HepG2 (cell line): ENCODE measurements at regions not wholly inside any gene's neighbourhood (a gene's known extent, or its start where the extent isn't known, plus 50 kb on each side); places are given as distances from the start of the nearest gene placed in this dataset.

Experiments used
- CC2D1A ChIP-seq: sonication (generic); formaldehyde crosslinking; IDR thresholded peaks from 2 replicates; pipeline ENCODE4 v1.8.1; 2023; ENCODE audit warnings: mild to moderate bottlenecking, missing genetic modification reagents
- GABPA ChIP-seq, 2 experiments: IDR thresholded peaks; 2 replicates each; pipeline ENCODE4 v1.6.1; 2011 to 2016; ENCODE audit warnings: low read depth in 2 of 2, low read length in 1 of 2, missing biosample characterization in 1 of 2, missing genetic modification characterization in 1 of 2
- HNRNPK ChIP-seq: fragments of 200-400 bp; formaldehyde crosslinking; IDR thresholded peaks from 2 replicates; pipeline ENCODE4 v1.6.1; 2018; ENCODE audit warnings: low read length, low read depth, moderate library complexity, mild to moderate bottlenecking; ENCODE audit not compliant: poor library complexity, severe bottlenecking
- KDM4B ChIP-seq: sonication (generic); formaldehyde crosslinking; IDR thresholded peaks from 2 replicates; pipeline ENCODE4 v1.4.0; 2020; ENCODE audit warnings: missing genetic modification reagents
- REXO4 ChIP-seq: sonication (generic); formaldehyde crosslinking; IDR thresholded peaks from 2 replicates; pipeline ENCODE4 v1.8.0; 2022; ENCODE audit warnings: missing genetic modification reagents, mild to moderate bottlenecking, borderline replicate concordance
- SPEN ChIP-seq: sonication (generic); formaldehyde crosslinking; IDR thresholded peaks from 2 replicates; pipeline ENCODE4 v1.5.1; 2020; ENCODE audit warnings: low read depth, mild to moderate bottlenecking, missing genetic modification reagents
- THAP11 ChIP-seq: IDR thresholded peaks from 2 replicates; pipeline ENCODE4 v1.6.1; 2016; ENCODE audit warnings: missing biosample characterization, missing genetic modification reagents
- ZFAT ChIP-seq: sonication (generic); formaldehyde crosslinking; conservative IDR thresholded peaks from 2 replicates; pipeline ENCODE4 v1.8.1; 2023; ENCODE audit warnings: missing genetic modification reagents, inconsistent platforms
- ZNF282 ChIP-seq: fragments of 450-650 bp; IDR thresholded peaks from 2 replicates; pipeline ENCODE4 v1.6.1; 2018; ENCODE audit not compliant: partially characterized antibody
- ZNF317 ChIP-seq: sonication (generic); formaldehyde crosslinking; IDR thresholded peaks from 2 replicates; pipeline ENCODE4 v1.5.0; 2020; ENCODE audit warnings: mild to moderate bottlenecking, missing genetic modification reagents
- ZNF816 ChIP-seq: sonication (generic); formaldehyde crosslinking; IDR thresholded peaks from 2 replicates; pipeline ENCODE4 v1.8.0; 2022; ENCODE audit warnings: missing genetic modification reagents, mild to moderate bottlenecking, borderline replicate concordance
- TF ChIP-seq, protein P1 (sequence below): sonication (generic); formaldehyde crosslinking; IDR thresholded peaks from 2 replicates; pipeline ENCODE4 v1.4.0; 2020; ENCODE audit warnings: missing genetic modification reagents
- TF ChIP-seq, protein P2 (sequence below): sonication (generic); formaldehyde crosslinking; IDR thresholded peaks from 2 replicates; pipeline ENCODE4 v1.5.0; 2020; ENCODE audit warnings: mild to moderate bottlenecking, missing genetic modification reagents, borderline replicate concordance
- TF ChIP-seq, protein P3 (sequence below): sonication (generic); formaldehyde crosslinking; IDR thresholded peaks from 2 replicates; pipeline ENCODE4 v1.5.0; 2020; ENCODE audit warnings: missing genetic modification reagents
- TF ChIP-seq, protein P4 (sequence below): sonication (generic); formaldehyde crosslinking; IDR thresholded peaks from 2 replicates; pipeline ENCODE4 v1.5.1; 2020; ENCODE audit warnings: mild to moderate bottlenecking, missing genetic modification reagents, moderate library complexity

DNA sequence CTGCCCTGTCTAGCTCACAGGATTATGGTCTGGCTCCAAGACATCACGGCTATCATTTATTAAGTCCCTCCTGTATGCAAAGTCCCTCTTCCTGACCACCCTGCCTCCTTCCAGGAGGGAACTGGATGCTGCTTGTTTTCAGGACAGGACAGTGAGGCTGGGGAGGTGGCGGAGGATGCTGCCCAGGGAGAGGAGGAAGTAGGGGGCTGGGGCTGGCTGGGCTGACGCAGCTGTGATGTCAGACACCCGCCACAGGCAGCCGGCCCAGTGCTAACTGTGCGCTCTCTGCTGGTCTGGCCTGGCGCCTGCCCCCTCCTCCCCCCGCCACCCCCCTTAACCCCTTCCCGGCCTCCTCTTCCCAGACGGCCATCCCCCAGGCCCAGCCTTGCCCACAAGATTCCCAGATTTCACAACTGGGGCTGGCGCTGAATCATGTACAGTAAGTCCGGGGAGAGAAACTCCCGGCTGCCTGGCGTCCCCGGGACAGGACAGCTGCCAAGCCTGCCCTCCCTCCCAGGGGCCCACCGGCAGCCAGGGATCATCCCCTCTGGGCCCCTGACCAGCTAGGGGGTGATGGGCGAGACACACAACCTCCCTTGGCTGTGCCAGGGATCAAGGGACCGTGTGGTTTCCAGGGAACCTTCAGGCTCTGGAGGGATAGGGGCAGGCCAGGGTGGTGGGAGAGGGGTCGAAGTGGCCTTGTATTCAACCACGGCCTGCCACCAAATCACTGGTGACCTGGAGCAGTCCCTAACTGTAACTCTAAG, 118.1 kb downstream of the CEBPB start (continued):
- TF ChIP-seq, protein P1, sequence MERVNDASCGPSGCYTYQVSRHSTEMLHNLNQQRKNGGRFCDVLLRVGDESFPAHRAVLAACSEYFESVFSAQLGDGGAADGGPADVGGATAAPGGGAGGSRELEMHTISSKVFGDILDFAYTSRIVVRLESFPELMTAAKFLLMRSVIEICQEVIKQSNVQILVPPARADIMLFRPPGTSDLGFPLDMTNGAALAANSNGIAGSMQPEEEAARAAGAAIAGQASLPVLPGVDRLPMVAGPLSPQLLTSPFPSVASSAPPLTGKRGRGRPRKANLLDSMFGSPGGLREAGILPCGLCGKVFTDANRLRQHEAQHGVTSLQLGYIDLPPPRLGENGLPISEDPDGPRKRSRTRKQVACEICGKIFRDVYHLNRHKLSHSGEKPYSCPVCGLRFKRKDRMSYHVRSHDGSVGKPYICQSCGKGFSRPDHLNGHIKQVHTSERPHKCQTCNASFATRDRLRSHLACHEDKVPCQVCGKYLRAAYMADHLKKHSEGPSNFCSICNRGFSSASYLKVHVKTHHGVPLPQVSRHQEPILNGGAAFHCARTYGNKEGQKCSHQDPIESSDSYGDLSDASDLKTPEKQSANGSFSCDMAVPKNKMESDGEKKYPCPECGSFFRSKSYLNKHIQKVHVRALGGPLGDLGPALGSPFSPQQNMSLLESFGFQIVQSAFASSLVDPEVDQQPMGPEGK (CRISPR knock-in tag), result peak; percentile 92
- TF ChIP-seq ZFAT (CRISPR knock-in tag) (no peak), REXO4 (CRISPR knock-in tag) (no peak), ZNF317 (CRISPR knock-in tag) (peak; percentile 67; the same call in 1 of the 2 replicates), THAP11 (CRISPR knock-in tag) (peak; percentile 73), SPEN (CRISPR knock-in tag) (no peak; the same call in 1 of the 2 replicates), ZNF282 (no peak), HNRNPK (peak; percentile 91), CC2D1A (CRISPR knock-in tag) (0 out of 2 replicates have a peak, but pooled peaks have one; percentile 65), GABPA (IDR thresholded peaks at IDR 0.05; ENCODE audit: low read depth, low read length) (no peak), GABPA (CRISPR knock-in tag; IDR thresholded peaks at IDR 0.05; ENCODE audit: low read depth) (no peak), ZNF816 (CRISPR knock-in tag) (no peak), KDM4B (peak; percentile 86)
- TF ChIP-seq, protein P2, sequence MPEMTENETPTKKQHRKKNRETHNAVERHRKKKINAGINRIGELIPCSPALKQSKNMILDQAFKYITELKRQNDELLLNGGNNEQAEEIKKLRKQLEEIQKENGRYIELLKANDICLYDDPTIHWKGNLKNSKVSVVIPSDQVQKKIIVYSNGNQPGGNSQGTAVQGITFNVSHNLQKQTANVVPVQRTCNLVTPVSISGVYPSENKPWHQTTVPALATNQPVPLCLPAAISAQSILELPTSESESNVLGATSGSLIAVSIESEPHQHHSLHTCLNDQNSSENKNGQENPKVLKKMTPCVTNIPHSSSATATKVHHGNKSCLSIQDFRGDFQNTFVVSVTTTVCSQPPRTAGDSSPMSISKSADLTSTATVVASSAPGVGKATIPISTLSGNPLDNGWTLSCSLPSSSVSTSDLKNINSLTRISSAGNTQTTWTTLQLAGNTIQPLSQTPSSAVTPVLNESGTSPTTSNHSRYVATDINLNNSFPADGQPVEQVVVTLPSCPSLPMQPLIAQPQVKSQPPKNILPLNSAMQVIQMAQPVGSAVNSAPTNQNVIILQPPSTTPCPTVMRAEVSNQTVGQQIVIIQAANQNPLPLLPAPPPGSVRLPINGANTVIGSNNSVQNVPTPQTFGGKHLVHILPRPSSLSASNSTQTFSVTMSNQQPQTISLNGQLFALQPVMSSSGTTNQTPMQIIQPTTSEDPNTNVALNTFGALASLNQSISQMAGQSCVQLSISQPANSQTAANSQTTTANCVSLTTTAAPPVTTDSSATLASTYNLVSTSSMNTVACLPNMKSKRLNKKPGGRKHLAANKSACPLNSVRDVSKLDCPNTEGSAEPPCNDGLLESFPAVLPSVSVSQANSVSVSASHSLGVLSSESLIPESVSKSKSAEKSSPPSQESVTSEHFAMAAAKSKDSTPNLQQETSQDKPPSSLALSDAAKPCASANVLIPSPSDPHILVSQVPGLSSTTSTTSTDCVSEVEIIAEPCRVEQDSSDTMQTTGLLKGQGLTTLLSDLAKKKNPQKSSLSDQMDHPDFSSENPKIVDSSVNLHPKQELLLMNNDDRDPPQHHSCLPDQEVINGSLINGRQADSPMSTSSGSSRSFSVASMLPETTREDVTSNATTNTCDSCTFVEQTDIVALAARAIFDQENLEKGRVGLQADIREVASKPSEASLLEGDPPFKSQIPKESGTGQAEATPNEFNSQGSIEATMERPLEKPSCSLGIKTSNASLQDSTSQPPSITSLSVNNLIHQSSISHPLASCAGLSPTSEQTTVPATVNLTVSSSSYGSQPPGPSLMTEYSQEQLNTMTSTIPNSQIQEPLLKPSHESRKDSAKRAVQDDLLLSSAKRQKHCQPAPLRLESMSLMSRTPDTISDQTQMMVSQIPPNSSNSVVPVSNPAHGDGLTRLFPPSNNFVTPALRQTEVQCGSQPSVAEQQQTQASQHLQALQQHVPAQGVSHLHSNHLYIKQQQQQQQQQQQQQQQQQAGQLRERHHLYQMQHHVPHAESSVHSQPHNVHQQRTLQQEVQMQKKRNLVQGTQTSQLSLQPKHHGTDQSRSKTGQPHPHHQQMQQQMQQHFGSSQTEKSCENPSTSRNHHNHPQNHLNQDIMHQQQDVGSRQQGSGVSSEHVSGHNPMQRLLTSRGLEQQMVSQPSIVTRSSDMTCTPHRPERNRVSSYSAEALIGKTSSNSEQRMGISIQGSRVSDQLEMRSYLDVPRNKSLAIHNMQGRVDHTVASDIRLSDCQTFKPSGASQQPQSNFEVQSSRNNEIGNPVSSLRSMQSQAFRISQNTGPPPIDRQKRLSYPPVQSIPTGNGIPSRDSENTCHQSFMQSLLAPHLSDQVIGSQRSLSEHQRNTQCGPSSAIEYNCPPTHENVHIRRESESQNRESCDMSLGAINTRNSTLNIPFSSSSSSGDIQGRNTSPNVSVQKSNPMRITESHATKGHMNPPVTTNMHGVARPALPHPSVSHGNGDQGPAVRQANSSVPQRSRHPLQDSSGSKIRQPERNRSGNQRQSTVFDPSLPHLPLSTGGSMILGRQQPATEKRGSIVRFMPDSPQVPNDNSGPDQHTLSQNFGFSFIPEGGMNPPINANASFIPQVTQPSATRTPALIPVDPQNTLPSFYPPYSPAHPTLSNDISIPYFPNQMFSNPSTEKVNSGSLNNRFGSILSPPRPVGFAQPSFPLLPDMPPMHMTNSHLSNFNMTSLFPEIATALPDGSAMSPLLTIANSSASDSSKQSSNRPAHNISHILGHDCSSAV (CRISPR knock-in tag), result no peak
- TF ChIP-seq, protein P3, sequence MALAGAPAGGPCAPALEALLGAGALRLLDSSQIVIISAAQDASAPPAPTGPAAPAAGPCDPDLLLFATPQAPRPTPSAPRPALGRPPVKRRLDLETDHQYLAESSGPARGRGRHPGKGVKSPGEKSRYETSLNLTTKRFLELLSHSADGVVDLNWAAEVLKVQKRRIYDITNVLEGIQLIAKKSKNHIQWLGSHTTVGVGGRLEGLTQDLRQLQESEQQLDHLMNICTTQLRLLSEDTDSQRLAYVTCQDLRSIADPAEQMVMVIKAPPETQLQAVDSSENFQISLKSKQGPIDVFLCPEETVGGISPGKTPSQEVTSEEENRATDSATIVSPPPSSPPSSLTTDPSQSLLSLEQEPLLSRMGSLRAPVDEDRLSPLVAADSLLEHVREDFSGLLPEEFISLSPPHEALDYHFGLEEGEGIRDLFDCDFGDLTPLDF (CRISPR knock-in tag), result no peak
- TF ChIP-seq, protein P4, sequence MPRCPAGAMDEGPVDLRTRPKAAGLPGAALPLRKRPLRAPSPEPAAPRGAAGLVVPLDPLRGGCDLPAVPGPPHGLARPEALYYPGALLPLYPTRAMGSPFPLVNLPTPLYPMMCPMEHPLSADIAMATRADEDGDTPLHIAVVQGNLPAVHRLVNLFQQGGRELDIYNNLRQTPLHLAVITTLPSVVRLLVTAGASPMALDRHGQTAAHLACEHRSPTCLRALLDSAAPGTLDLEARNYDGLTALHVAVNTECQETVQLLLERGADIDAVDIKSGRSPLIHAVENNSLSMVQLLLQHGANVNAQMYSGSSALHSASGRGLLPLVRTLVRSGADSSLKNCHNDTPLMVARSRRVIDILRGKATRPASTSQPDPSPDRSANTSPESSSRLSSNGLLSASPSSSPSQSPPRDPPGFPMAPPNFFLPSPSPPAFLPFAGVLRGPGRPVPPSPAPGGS (CRISPR knock-in tag), result no peak; the same call in 1 of the 2 replicates
